Psoas muscle (tissue), 7 donors: ENCODE measurements at regions not wholly inside any gene's neighbourhood (a gene's known extent, or its start where the extent isn't known, plus 50 kb on each side); places are given as distances from the start of the nearest gene placed in this dataset.

ENCODE experiments used
- ATAC-seq, 4 donors: fragments of 200-7000 bp; cut with Tn5 transposase; one replicate each; pipeline ENCODE4 v1.9.1; 2020; ENCODE audit warnings: moderate library complexity in 3 of 4, mild to moderate bottlenecking in 2 of 4
- DNase-seq, 2 donors: peaks; one replicate each; pipeline ENCODE4 v3.0.0-alpha.2; 2020
- H3K27ac ChIP-seq: fragments of 200-600 bp; one replicate; pipeline ENCODE4 v1.8.0; 2022
- H3K27me3 ChIP-seq, 3 donors: fragments of 200-600 bp in 1 of 3; one replicate each; pipeline versions ENCODE4 v1.6.1 to v1.8.0; 2013 to 2022; ENCODE audit warnings: low read length in 2 of 3, mild to moderate bottlenecking in 2 of 3, moderate library complexity in 1 of 3; ENCODE audit not compliant: insufficient read depth in 3 of 3
- H3K36me3 ChIP-seq, 2 donors: fragments of 200-600 bp in 1 of 2; one replicate each; pipeline versions ENCODE4 v1.6.1 to v1.8.0; 2013 to 2022; ENCODE audit warnings: low read depth in 1 of 2, mild to moderate bottlenecking in 1 of 2, moderate library complexity in 1 of 2; ENCODE audit not compliant: insufficient read depth in 1 of 2
- H3K4me1 ChIP-seq: fragments of 200-600 bp; one replicate; pipeline ENCODE4 v1.8.0; 2022
- H3K4me3 ChIP-seq: fragments of 200-600 bp; one replicate; pipeline ENCODE4 v1.8.0; 2022; ENCODE audit warnings: mild to moderate bottlenecking
- H3K9me3 ChIP-seq: fragments of 200-600 bp; one replicate; pipeline ENCODE4 v1.8.0; 2022
- CTCF ChIP-seq: fragments of 200-600 bp; IDR thresholded peaks from one replicate; pipeline ENCODE4 v1.8.0; 2022; ENCODE audit warnings: antibody characterized with exemption
- WGBS, 3 donors: extraction: QIAGEN DNeasy Blood & Tissue Kit; methylation state at CpG; one replicate each; pipeline versions ENCODE4 v1.1.6 to v1.1.7; 2013; 5-methylcytosine and 5-hydroxymethylcytosine counted together
- intact Hi-C, 2 donors: fragments of 100-400 bp; cut with DNase I; formaldehyde crosslinking; loops; one replicate each; pipeline versions ENCODE4 v1.11.0 to v1.14.2; 2022
- donor health status: healthy with polysubstance abuse.
- donor health status: DM: no; HTN: no; CAD: no; lungs with moderate emphysema.
- donor health status: Bipolar disorder and iron deficiency.
- donor health status: healthy.
- donor health status: DM: yes; HTN: yes; CAD: no.
- donor health status: DM: no; HTN: no; CAD: no.
- donor health status: DM: yes; HTN: yes; CAD: no.

GRCh38 chr2:64819361-64819760 is 165.6 kb upstream of the SERTAD2 start:
- no peak overlapping the region for H3K27ac ChIP-seq
- intact Hi-C loops = no loop called here

GRCh38 chr2:64819774-64820688 is 166.3 kb upstream of the SERTAD2 start:
- Histone ChIP-seq H3K36me3 (no peaks in the 10 kb centered on the region), H3K4me3 (no peak overlapping the region), H3K4me1 (no peaks in the 10 kb centered on the region), H3K27me3 (no peaks in the 10 kb centered on the region), H3K9me3 (no peaks in the 10 kb centered on the region), H3K27ac (no peak overlapping the region)
- WGBS, 3 donors = 83 to 90% (median 86%) methylated on average over 11 of the region's 11 CpGs
- DNase-seq (no peak), ATAC-seq (no peak)
- no peak for TF ChIP-seq CTCF
- intact Hi-C loops = no loop called here

More at GRCh38 chr2:64819361-64819760, 165.6 kb upstream of the SERTAD2 start:
- 58 to 69% (median 61%) methylated on average over 2 of the region's 2 CpGs for WGBS, 3 donors
- no peak overlapping the region for H3K4me3 ChIP-seq
- ATAC-seq = no peak
- no peak for DNase-seq
- no peaks in the 10 kb centered on the region for H3K9me3 ChIP-seq
- no peaks in the 10 kb centered on the region for H3K36me3 ChIP-seq
- no peaks in the 10 kb centered on the region for H3K4me1 ChIP-seq
- no peak for TF ChIP-seq CTCF
- no peaks in the 10 kb centered on the region for H3K27me3 ChIP-seq

GRCh38 chr2:64820901-64821300 is 167.2 kb upstream of the SERTAD2 start:
- DNase-seq = no peak
- Histone ChIP-seq H3K4me3 (no peak overlapping the region), H3K27me3 (no peaks in the 10 kb centered on the region), H3K27ac (no peak overlapping the region), H3K4me1 (no peaks in the 10 kb centered on the region), H3K9me3 (no peaks in the 10 kb centered on the region), H3K36me3 (no peaks in the 10 kb centered on the region)
- TF ChIP-seq CTCF = no peak
- ATAC-seq = no peak
- intact Hi-C loops = no loop called here
- WGBS, 3 donors = 97 to 100% (median 98%) methylated on average over 1 of the region's 1 CpG

DNA sequence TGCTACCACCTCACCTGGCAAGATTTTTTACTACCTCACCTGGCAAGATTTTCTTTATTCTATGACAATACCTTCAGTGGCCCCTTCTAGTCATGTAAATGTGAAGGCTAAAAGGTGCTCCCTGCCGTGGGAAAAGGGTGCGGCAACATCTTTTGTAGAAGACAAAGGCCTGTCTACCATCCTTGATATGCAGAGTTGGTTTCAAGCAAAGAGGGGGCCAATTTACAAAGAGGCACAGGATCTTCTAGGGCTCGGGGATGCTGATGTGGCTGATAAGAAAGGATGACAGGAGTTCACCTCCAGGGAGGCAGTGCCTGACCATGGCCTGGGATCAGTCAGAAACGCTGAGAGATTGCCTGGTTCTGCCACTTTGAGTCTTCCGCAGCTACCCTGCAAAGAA is 165.4 kb upstream of the SLC1A4 start:
- Histone ChIP-seq H3K27ac (no peak overlapping the region), H3K4me3 (no peak overlapping the region), H3K36me3 (no peaks in the 10 kb centered on the region), H3K27me3 (no peaks in the 10 kb centered on the region), H3K4me1 (no peaks in the 10 kb centered on the region), H3K9me3 (no peaks in the 10 kb centered on the region)
- DNase-seq (no peak), ATAC-seq (no peak)
- no peak for TF ChIP-seq CTCF
- WGBS, 3 donors = 63 to 75% (median 68%) methylated on average over 5 of the region's 5 CpGs
- intact Hi-C loops = no loop called here
